GM12878 (cell line): ENCODE measurements at regions not wholly inside any gene's neighbourhood (a gene's known extent, or its start where the extent isn't known, plus 50 kb on each side); places are given as distances from the start of the nearest gene placed in this dataset.

Experiments used
- ATAC-seq: fragments of 200-7000 bp; cut with Tn5 transposase; 3 replicates; pipeline ENCODE4 v1.9.1; 2020; ENCODE audit warnings: mild to moderate bottlenecking, moderate library complexity
- BruUV-seq: library from RNA; stranded (reverse); fragments of 400-500 nt; replicated peaks from 2 replicates; lab custom pipeline; 2021; lab: Mats Ljungman, UMichigan
- CTCF ChIA-PET: fragments of 300-600 bp; sonication (Branson Sonifier 250); formaldehyde crosslinking; extraction: SDS; loops from one replicate; lab custom pipeline; 2021; ENCODE audit warnings: inconsistent platforms; lab: Yijun Ruan, JAX
- POLR2A ChIA-PET: fragments of 350-600 bp; formaldehyde crosslinking; extraction: SDS; loops from one replicate; lab custom pipeline; 2021; ENCODE audit warnings: inconsistent platforms; lab: Charles Lee
- RAD21 ChIA-PET: fragments of 300-600 bp; sonication (Branson Sonifier 250); formaldehyde crosslinking; loops from one replicate; lab custom pipeline; 2023; ENCODE audit warnings: antibody characterized with exemption; ENCODE audit not compliant: unreplicated experiment; lab: Charles Lee
- SMC1A ChIA-PET: fragments of 300-600 bp; sonication (Branson Sonifier 250); formaldehyde crosslinking; loops from one replicate; lab custom pipeline; 2023; ENCODE audit not compliant: unreplicated experiment, uncharacterized antibody; lab: Charles Lee
- DNase-seq: peaks from one replicate; pipeline ENCODE4 v3.0.0-alpha.2; 2011; ENCODE audit warnings: low read depth, low spot score
- FAIRE-seq: peaks from 3 replicates; lab custom pipeline; 2011; peaks lifted over from hg19 to GRCh38; lab: Jason Lieb, UNC
- H2AFZ ChIP-seq: 2 replicates; pipeline ENCODE4 v1.6.0; 2011; ENCODE audit warnings: low read depth, low read length, control low read depth; ENCODE audit not compliant: control insufficient read depth
- H3K27ac ChIP-seq: 2 replicates; pipeline ENCODE4 v1.5.1; 2011; ENCODE audit warnings: control low read depth; ENCODE audit not compliant: control insufficient read depth, insufficient read depth
- H3K27me3 ChIP-seq, 2 experiments: replicated peaks in 1 of 2; 2 replicates each; pipeline versions ENCODE4 v1.6.0 to v1.6.1; 2011; ENCODE audit warnings: low read length in 1 of 2; ENCODE audit not compliant: control insufficient read depth in 2 of 2, insufficient read depth in 2 of 2
- H3K36me3 ChIP-seq, 2 experiments: 2 replicates each; pipeline ENCODE4 v1.5.1; 2011; ENCODE audit warnings: low read length in 1 of 2; ENCODE audit not compliant: control insufficient read depth in 2 of 2, insufficient read depth in 2 of 2
- H3K4me1 ChIP-seq: 2 replicates; pipeline ENCODE4 v1.6.1; 2011; ENCODE audit warnings: mild to moderate bottlenecking, low read length, moderate library complexity, mixed read lengths; ENCODE audit not compliant: control insufficient read depth, insufficient read depth
- H3K4me2 ChIP-seq: 2 replicates; pipeline ENCODE4 v1.6.0; 2011; ENCODE audit warnings: control low read depth; ENCODE audit not compliant: control insufficient read depth, insufficient read depth
- H3K4me3 ChIP-seq: fragments of 200-600 bp; sonication (generic); 2 replicates; pipeline ENCODE4 v1.5.1; 2016
- H3K79me2 ChIP-seq: 2 replicates; pipeline ENCODE4 v1.6.0; 2011; ENCODE audit warnings: low read length; ENCODE audit not compliant: control insufficient read depth, insufficient read depth
- H3K9ac ChIP-seq: 2 replicates; pipeline ENCODE4 v1.8.0; 2011; ENCODE audit warnings: low read length, control low read depth, mixed read lengths; ENCODE audit not compliant: control insufficient read depth, insufficient read depth
- H3K9me3 ChIP-seq: replicated peaks from 3 replicates; pipeline ENCODE4 v1.5.1; 2011; ENCODE audit warnings: mild to moderate bottlenecking, low read length; ENCODE audit not compliant: control insufficient read depth, insufficient read depth
- H4K20me1 ChIP-seq: 2 replicates; pipeline ENCODE4 v1.6.0; 2011; ENCODE audit not compliant: control insufficient read depth, insufficient read depth
- BACH1 ChIP-seq: fragments of 450-650 bp; IDR thresholded peaks from 2 replicates; pipeline ENCODE4 v1.6.1; 2017; ENCODE audit warnings: mild to moderate bottlenecking, borderline replicate concordance
- BMI1 ChIP-seq: fragments of 450-650 bp; IDR thresholded peaks from 2 replicates; pipeline ENCODE4 v1.6.1; 2016; ENCODE audit warnings: mild to moderate bottlenecking, moderate library complexity, borderline replicate concordance
- CHD4 ChIP-seq: fragments of 200-600 bp; sonication (generic); IDR thresholded peaks from 2 replicates; pipeline ENCODE4 v1.6.1; 2016; ENCODE audit warnings: mild to moderate bottlenecking
- CREM ChIP-seq: IDR thresholded peaks from 2 replicates; pipeline ENCODE4 v1.6.1; 2014; ENCODE audit warnings: antibody characterized with exemption, low read depth
- JUNB ChIP-seq: IDR thresholded peaks from 2 replicates; pipeline ENCODE4 v1.6.1; 2016; ENCODE audit warnings: antibody characterized with exemption, mild to moderate bottlenecking
- MEF2A ChIP-seq: IDR thresholded peaks from 2 replicates; pipeline ENCODE4 v1.6.1; 2011; ENCODE audit warnings: low read depth, mild to moderate bottlenecking, low read length, moderate library complexity; ENCODE audit not compliant: insufficient read depth
- MTA2 ChIP-seq: fragments of 450-650 bp; IDR thresholded peaks from 2 replicates; pipeline ENCODE4 v1.6.1; 2016; ENCODE audit warnings: low read depth, mild to moderate bottlenecking, moderate library complexity
- POLR2AphosphoS5 ChIP-seq: IDR thresholded peaks from 2 replicates; pipeline ENCODE4 v1.6.1; 2011; ENCODE audit warnings: mild to moderate bottlenecking, low read length, inconsistent platforms
- RAD51 ChIP-seq: fragments of 450-650 bp; IDR thresholded peaks from 2 replicates; pipeline ENCODE4 v1.6.1; 2016; ENCODE audit warnings: moderate library complexity, mild to moderate bottlenecking, inconsistent platforms
- RFX5 ChIP-seq: IDR thresholded peaks from 2 replicates; pipeline ENCODE4 v1.6.1; 2011; ENCODE audit warnings: low read depth, low read length, improper control_type of control experiment
- SKIL ChIP-seq: fragments of 450-650 bp; IDR thresholded peaks from 2 replicates; pipeline ENCODE4 v1.6.1; 2017; ENCODE audit warnings: mild to moderate bottlenecking, low read depth, inconsistent platforms; ENCODE audit not compliant: poor library complexity, severe bottlenecking
- SRF ChIP-seq, 2 experiments: IDR thresholded peaks; 2 replicates each; pipeline ENCODE4 v1.6.1; 2011; ENCODE audit warnings: low read depth in 2 of 2, low read length in 2 of 2, mild to moderate bottlenecking in 1 of 2, moderate library complexity in 1 of 2
- SUZ12 ChIP-seq: fragments of 200-600 bp; sonication (generic); IDR thresholded peaks from one replicate; pipeline ENCODE4 v1.6.1; 2018; ENCODE audit warnings: antibody characterized with exemption, mild to moderate bottlenecking; ENCODE audit not compliant: unreplicated experiment
- TARDBP ChIP-seq: IDR thresholded peaks from 2 replicates; pipeline ENCODE4 v1.6.1; 2016; ENCODE audit warnings: borderline replicate concordance
- ZBTB33 ChIP-seq: fragments of 450-650 bp; IDR thresholded peaks from 2 replicates; pipeline ENCODE4 v1.6.1; 2017; ENCODE audit warnings: mild to moderate bottlenecking
- ZNF687 ChIP-seq: fragments of 450-650 bp; IDR thresholded peaks from 2 replicates; pipeline ENCODE4 v1.6.1; 2017; ENCODE audit warnings: mild to moderate bottlenecking, moderate library complexity
- WGBS: methylation state at CpG from one replicate; pipeline ENCODE4 v1.1.6; 2016; ENCODE audit warnings: low lambda C conversion rate; ENCODE audit not compliant: insufficient replicate concordance, insufficient coverage; ENCODE audit errors: missing lambda C conversion rate; 5-methylcytosine and 5-hydroxymethylcytosine counted together
- in situ Hi-C: fragments of 300-500 bp; cut with MboI; formaldehyde crosslinking; loops from 9 replicates; pipeline ENCODE4 v1.14.3; 2018; ENCODE audit warnings: mixed read lengths
- intact Hi-C: fragments of 100-400 bp; cut with micrococcal nuclease; formaldehyde crosslinking; loops from one replicate; pipeline ENCODE4 v1.14.2; 2022; ENCODE audit not compliant: unreplicated experiment

- in situ Hi-C loops = no loop called here
- ChIA-PET CTCF (no interaction called here), RAD21 (no interaction called here), SMC1A (interaction anchor here (0.6 to 2.1 kb wide), 3 partner anchors 11 to 172 kb away, joined by 3 to 5 read pairs (median 3); no protein-coding TSS in a partner anchor), POLR2A (no interaction called here)
- Histone ChIP-seq H3K36me3 (no peaks in the 10 kb centered on the region), H3K4me2 (no peak overlapping the region), H3K9ac (no peak overlapping the region), H3K27ac (no peak overlapping the region), H3K4me3 (no peak overlapping the region), H2AFZ (no peak overlapping the region), H3K27me3 (no peaks in the 10 kb centered on the region), H3K4me1 (no peaks in the 10 kb centered on the region), H4K20me1 (no peaks in the 10 kb centered on the region), H3K79me2 (no peaks in the 10 kb centered on the region), H3K9me3 (no peaks in the 10 kb centered on the region)
- WGBS = 32% methylated on average over 1 of the region's 1 CpG
- intact Hi-C loops = loop anchor here (1.0 to 5.0 kb wide), 2 partner anchors 8 to 42 kb away; no protein-coding TSS in a partner anchor
- FAIRE-seq (no peak), ATAC-seq (peak; percentile 56; the same call in 2 of the 3 replicates), DNase-seq (no peak)
- BruUV-seq = no TSS peak
- TF ChIP-seq CREM (no peak), MTA2 (peak; percentile 58), TARDBP (no peak), MEF2A (no peak), RAD51 (no peak), BMI1 (no peak), RFX5 (no peak), JUNB (no peak), SKIL (no peak), SUZ12 (no peak), CHD4 (no peak), SRF (IDR thresholded peaks at IDR 0.05; ENCODE audit: low read depth in 2 of 2, low read length in 2 of 2) (no peak), ZBTB33 (no peak), BACH1 (peak; percentile 87; the same call in 1 of the 2 replicates), POLR2AphosphoS5 (no peak), ZNF687 (no peak)
Observed at GRCh38 chr2:138255670-138256069, 245.9 kb upstream of the SPOPL start.
